ENCODE measurements at regions not wholly inside any gene's neighbourhood (a gene's known extent, or its start where the extent isn't known, plus 50 kb on each side); places are given as distances from the start of the nearest gene placed in this dataset.

- DNase-seq, result no peak
Measured at GRCh38 chr20:50242548-50242862, 51.9 kb downstream of the CEBPB start.

GRCh38 chr20:50242863-50243609 lies 52.4 kb downstream of the CEBPB start:
- no peak for DNase-seq

- DNase-seq, result no peak
Measured at GRCh38 chr20:50243610-50244351, 53.2 kb downstream of the CEBPB start.

GRCh38 chr20:50244352-50245149 lies 53.9 kb downstream of the CEBPB start:
- DNase-seq, result no peak

GRCh38 chr20:50245498-50246366 lies 55.1 kb downstream of the CEBPB start:
- DNase-seq, result no peak

- DNase-seq, result no peak
Measured at GRCh38 chr20:50246367-50247195, 56.0 kb downstream of the CEBPB start.

- DNase-seq, result no peak
Measured at GRCh38 chr20:50247196-50248094, 56.8 kb downstream of the CEBPB start.

GRCh38 chr20:50248104-50248641 lies 57.5 kb downstream of the CEBPB start:
- no peak for DNase-seq

GRCh38 chr20:50249447-50250388 lies 59.1 kb downstream of the CEBPB start:
- no peak for DNase-seq

- DNase-seq, result no peak
Measured at GRCh38 chr20:50250679-50251382, 60.2 kb downstream of the CEBPB start.

GRCh38 chr20:50251383-50251748 lies 60.7 kb downstream of the CEBPB start:
- DNase-seq, result no peak

GRCh38 chr20:50251992-50252511 lies 61.4 kb downstream of the CEBPB start:
- DNase-seq, result no peak

GRCh38 chr20:50252701-50253100 lies 62.1 kb downstream of the CEBPB start:
- DNase-seq, result no peak

GRCh38 chr20:50253101-50253500 lies 62.5 kb downstream of the CEBPB start:
- DNase-seq, result no peak

GRCh38 chr20:50254466-50255079 lies 63.9 kb downstream of the CEBPB start:
- no peak for DNase-seq

- DNase-seq, result no peak
Measured at GRCh38 chr20:50256577-50256976, 65.9 kb downstream of the CEBPB start.

- DNase-seq, result no peak
Measured at GRCh38 chr20:50257860-50258259, 67.2 kb downstream of the CEBPB start.

All from NCI-H2227 treated with DMSO at 0.1 percent for 48 hours (cell line).